Stimulated activated CD4-positive, alpha-beta T cell treated with anti-CD3 and anti-CD28 coated beads, Interleukin-1b, Interleukin-23, amount 100 ng/mL, for 1 hour (primary cell): ENCODE measurements at regions not wholly inside any gene's neighbourhood (a gene's known extent, or its start where the extent isn't known, plus 50 kb on each side); places are given as distances from the start of the nearest gene placed in this dataset.

ENCODE experiments used
- DNase-seq, 2 donors: peaks; one replicate each; pipeline ENCODE4 v3.0.0-alpha.2; 2020; ENCODE audit warnings: low read depth in 2 of 2

DNA sequence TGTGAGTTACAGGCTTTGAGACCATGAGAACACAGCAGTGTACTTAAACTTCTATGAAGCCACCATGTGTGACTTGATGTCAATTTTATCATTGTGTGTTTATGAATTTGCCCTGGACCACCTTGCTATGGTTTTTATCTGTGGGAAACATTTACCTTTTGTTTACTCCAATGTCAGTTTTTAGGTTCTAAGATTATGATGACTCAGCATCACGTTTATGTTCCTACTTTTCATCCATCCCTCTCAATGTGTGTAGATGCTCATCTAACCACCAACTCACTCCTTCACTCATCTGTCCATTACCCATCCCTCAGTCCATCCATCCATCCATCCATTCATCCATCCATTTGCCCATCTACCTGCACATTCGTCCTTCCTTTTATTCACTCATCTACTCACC is 338.8 kb downstream of the MIAT start:
- DNase-seq, result no peak

DNA sequence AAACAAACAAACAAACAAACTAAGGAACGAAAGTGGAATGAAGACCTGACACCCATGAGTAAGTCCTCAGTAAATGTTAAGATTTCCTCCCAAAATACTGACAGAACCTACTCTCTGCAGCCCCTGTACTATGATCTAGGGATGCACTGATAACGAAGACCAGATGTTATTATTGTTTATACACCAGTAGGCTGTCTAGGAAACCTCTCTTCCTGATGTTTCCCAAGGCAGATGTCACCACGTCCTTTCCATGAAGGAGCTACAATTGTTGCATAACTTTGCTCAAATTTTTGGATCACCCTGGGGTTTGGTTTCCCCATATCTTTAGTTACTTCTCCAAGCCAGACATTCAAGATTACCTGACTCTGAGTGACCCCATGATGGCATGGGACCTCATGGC is 340.7 kb downstream of the MIAT start:
- DNase-seq, result no peak

DNA sequence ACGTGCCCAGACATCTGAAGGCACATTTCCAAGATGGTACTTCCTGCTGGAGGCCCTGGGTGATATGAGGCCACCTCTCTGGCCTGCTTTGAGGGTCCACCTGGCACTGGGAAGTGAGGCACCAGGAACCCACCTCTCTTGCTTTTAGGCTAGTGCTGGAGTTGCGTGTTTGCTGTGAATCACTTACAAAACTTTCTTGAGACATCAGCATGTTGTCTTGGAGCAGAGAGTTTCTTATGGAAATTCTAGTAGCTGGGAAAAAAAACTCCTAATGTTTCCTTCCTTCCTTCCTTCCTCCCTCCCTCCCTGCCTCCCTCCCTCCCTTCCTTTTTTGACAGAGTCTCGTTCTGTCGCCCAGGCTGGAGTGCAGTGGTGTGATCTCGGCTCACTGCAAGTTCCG is 341.3 kb downstream of the MIAT start:
- DNase-seq, result no peak

DNA sequence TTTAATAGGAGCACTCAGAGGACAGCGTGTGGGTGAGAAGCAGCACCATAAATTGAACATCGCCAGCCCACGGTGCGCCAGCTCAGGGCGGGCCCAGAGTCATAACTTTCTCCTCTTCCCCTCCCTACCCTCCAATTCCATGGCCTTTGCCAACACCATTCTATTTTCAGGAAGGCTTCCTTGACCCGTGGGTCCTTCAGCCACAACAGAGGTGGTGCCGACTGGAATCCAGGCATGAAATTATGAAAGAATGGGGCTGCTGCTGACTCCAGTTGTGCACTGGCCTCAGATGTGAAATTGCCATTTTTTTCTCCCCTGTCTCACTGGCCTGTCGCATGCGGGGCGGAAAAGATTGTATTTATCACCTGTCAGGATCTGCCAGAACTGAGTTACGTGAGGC is 345.9 kb downstream of the MIAT start:
- DNase-seq, result no peak

DNA sequence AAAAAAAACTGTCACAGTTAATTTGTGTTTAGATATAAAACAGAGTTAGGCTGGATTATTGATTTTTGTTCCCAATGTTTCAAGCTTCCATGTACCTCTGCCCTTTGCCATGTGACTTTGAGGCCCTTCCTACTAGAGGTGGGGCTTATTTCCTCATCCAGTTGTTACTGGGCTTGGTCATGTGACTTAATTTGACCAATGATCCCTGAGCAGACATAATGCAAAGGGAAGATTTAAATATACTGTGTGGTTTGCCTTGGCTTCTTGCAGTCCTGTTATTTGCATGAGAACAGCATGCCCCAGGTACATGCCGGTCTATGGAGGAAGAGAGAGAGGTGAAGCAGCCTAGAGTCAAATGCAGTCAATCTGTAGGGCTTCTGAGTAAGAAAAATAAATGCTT is 347.0 kb downstream of the MIAT start:
- no peak for DNase-seq

DNA sequence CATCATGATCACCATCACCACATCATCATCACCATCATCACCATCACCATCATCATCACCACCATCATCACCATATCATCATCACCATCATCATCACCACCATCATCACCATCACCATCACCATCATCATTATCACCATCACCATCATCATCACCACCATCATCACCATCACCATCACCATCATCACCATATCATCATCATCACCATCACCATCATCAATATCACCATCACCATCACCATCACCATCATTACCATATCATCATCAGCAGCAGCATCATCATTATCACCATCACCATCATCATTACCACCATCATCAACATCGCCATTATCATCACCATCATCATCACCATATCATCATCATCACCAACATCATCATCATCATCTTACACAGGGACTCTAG is 351.1 kb downstream of the MIAT start:
- DNase-seq, result no peak

DNA sequence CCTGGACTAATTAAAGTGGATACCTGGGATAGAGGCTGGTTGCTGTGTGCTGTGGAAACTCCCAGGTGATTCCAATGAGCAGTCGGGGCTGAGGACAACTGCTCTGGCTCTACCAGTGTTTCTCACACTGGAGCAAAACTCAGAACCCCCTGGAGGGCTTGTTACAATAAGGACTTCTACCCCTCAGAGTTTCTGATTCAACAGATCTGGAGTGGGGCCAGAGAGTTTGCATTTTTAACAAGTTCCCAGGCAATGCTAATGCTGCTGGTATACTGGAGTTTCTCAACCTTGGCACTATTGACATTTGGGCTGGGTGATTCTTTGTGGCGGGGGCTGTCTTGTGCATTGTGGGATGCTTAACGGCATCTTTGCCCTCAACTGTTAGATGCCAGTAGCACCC is 353.7 kb downstream of the MIAT start:
- no peak for DNase-seq

DNA sequence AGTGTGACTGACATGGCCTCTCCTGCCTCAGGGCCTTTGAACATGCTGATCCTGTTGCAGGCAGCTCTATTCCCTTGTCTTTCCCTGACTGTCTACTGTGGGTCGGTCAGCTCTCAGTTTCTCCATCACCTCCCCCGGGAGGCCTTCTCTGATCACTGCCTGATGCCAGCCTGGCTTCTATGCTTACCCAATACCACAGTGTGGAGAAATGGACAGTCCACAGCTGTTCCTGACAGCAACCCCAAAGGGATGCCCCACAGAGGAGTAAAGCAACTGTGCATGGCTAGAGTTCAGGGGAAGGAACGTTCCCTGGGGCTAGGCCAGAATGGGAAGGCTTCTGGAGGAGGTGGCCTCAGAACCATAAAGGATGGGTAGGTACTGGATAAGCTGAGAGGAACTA is 354.3 kb downstream of the MIAT start:
- no peak for DNase-seq

DNA sequence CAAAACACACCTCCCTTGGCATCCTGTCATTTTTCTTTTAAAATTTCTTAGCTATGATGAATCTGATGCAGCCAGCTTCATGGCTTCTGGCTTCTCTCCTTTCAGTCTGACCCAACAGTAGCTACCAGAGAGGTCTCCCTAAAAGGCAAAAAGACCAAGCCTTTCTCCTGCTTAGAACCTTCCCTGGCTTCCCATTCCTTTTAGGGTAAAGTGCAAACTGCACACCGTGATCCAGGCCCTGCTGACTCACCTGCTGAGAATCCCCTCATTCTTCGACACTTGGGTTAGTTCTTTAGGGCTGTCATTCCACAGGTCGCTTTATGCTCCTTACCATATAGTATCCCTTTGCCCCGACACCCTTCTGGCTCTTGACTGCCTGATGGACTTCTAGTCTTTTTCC is 362.4 kb downstream of the MIAT start:
- no peak for DNase-seq

DNA sequence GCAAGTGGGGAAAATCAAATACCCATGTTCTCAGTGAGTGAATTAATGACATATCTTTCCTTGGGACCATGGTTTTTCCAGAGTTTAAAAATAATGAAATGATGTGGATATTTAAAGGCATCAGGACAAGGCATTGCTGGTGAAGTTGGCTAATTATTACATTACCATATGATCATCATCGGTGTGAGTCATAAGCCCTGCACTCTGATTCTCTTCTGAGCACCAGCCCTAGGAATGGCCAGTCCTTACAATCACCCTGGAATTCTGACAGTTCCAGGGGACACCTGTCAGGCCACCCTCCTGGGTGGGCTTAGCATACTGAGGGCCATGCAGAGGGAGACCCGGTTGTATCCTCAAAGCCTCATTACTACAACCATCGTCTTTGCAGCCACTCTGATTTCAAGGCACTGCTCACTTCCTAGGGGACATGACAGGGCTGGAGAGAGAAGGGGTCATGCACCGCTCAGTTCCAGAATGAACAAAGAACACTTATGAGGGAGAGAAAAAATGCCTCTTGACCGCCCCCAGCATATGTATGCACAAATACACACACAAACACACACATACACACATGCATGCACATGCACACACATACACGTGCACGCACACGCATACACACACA is 365.0 kb downstream of the MIAT start:
- DNase-seq, result no peak

DNA sequence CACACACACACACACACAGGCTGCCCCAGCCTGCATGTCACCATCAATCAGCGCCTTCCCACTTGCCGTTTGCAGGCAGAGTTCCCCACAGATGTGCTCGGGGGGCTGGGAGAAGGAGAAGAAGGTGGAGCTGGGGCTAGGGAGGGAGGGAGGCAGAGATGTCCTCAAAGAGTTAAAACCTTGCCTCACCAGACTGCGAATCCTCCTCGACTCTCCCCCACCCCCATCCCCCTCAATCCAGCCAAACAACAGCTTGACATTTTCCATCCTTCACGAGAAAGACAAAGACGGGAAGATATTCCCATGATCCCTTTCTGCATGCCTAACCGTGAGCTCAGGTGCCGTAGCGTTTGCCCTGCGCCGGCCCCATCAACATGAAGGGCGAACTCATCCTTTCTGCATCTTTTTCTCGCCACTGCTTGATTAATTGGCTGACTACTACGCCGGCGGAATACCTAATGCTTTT is 365.5 kb downstream of the MIAT start:
- DNase-seq, result no peak

DNA sequence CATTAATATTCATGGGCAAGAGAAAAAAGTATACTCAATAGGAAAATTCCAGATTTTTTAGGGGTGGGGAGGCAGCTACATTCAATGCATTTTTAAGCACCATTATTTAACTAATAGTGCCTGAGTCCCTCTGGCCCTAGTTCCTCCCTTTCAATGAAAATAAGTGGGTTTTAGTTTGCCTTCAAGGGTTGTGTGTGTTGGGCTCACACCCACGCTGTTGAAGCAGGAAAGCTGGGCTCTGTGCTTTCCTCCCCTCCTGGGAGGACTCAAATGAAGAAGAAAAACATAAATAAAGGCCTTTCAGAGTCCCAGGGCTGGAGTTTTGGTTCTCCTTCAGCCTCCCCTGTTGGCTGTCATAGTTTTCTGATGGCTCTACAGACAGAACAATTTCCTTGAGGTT is 366.2 kb downstream of the MIAT start:
- no peak for DNase-seq

DNA sequence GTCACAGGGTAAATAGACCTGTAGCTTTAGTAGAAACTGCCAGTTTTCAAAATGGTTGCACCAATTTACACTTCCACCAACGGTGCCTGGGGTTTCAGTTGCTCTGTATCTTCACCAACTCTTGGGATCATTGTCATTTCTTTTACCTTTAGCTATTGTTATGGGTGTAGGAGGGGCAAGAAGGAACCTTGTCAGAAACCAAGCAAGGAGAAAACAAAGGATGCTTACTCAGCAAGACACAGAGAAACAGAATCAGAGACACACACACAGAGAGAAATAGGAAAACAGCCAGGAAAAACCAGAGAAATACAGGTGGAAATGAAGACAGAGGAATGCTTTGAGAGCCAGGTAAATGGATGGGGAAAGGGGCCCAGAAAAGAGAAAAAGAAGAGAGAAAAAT is 367.6 kb downstream of the MIAT start:
- no peak for DNase-seq

DNA sequence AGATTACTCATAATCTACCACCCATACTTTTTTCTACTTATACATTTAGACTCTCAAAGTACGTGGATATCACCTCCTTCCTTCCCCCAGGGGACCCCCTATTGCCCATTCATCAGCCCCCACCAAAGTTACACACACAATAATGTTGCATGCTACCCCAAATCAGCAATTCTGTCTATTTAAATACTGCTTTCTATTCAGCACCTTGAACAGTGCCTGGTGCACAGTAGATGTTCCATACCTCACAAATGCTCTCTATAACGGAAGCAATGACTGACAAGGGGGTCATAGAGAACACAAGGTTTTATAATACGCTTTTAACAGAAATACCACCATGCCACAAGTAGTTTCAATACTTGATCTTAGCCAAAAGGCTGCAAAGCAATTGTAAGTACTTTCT is 370.7 kb downstream of the MIAT start:
- DNase-seq, result no peak

DNA sequence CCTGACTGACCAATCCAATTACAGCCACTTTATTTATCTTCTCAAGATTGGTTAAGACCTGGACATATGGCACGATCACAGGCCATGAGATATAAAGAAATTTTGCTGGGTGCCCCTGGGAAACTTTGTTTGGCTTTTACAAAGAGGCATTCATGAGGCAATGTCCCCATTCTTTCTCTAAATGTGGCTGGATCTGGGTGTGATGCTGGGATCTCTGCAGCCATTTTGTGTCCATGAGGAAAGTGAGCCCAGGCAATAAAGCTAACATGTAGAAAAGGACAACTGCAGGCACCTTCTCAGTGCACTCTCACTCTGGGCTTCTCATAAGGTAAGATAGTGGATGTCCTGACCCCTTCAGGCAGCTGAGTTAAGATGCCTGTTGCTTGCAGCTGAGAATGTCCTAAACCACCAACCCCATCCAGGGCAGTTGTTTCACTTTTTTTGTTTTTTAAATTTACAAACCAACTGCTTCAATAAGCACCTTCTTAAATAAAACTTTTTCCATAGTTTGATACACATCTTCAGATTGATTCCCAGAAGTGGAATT is 372.3 kb downstream of the MIAT start:
- DNase-seq, result no peak

DNA sequence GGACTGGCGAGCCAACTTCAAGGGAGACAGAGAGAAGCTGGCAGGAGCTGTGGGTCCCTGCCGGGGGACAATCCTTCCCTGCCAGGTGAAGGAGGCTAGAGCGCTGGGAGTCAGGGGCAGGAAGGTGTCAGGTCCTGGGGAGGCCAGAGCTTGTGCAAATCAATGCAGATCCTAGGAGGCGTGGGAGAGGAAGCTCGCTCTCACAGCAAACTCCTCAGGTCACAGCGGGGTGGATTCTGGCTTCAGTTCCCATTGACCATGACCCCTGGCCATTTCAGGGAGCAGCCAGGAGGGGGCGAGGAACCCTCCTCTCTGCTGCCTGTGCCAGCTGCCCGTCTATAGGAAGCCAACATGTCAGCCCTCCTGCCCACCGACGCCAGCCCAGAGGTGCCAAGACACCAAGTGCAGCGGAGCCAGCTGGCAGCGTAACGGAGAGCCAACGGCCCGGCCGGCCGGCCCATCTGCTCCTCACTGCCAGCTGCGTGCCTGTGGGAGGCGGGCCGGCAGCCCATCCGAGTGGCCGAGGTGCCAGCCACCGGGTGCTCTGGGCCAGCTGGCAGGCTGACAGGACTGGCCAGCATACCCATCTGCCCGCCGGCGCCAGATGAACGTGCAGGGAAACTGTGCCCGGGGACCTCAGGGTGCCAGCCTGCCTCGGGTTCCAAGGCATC is 374.8 kb downstream of the MIAT start:
- DNase-seq, result no peak

DNA sequence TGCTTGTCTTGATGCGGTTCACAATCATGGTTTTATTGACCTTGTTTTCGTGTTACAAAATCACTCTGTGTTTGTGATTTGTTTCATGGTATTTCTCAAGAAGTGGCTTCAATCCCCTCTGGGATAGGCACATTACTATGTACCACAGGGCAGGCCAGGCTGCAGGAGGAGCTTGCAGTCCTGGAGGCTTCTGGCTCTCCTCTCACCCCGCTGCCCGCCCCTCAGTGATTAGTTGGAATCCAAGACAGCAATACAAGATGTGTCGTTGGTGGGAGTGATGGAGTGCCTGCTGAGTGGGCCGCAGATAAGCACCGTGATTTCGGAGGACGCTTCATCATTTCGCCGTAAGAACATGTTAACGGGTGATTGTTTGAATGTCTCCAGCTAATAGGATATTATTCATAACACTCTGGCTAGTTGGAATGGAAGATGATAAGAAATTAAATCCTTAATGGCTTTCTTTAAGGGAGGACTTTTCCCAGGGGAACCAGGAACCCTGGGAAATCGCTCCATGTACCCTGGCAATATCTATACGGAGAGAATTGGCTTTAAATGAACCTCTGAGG is 384.4 kb downstream of the MIAT start:
- DNase-seq, result no peak

DNA sequence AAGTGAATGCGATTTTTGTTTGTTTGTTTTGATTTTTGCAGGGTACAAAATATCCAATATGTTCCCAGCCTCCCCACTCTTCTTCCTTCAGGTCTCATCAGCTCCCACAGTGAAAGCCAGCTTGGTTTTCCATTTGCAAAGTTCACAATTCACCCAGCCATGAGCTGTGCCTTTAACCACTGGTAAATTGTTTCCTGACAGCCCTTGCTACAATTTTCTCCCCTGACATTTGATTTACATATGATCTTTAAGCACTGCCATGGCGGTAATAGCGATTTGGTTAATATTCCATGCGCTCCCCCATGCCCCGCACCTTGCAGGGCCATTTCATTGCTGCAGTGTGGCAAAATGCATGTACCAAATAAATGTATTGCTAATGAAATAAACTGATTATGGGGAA is 385.9 kb downstream of the MIAT start:
- no peak for DNase-seq

DNA sequence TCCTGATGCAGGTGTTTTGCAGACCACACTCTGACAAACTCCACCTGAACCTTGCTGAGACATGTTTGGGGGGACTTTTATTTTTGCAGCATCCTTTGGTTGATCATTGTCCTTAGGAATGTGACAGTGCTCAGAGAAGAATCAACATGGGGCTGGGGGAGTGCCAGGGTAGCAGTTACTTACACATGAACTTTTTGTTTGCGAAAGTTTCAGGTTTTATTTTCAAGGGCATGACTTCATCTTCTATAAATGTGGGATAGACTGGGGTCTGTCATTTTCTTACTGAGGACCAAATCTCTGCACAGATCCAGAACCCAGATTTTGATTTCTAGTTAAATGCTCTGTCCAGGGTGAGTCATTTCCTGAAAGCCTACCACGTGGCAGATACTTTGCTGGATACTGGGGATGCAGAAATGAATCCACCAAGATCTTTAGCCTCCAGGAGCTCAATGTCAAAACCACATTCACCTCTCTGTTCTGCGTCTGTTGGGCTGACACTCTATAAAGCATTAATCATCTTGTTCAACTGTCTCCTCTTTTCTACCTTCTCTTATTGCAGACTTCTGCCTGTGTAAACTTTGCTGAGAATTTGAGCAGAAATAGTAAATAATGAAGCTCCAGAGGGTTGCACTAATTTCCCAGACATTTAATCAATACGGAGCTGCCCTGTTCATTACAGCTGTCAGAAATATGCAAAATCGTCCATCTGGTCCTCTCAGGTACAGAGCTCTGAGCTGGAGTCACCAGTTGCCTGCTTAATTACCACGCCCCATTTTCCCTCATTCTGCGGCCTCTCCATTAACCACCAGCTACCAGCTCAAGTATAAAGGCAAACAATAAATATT is 387.9 kb downstream of the MIAT start:
- DNase-seq, result no peak

DNA sequence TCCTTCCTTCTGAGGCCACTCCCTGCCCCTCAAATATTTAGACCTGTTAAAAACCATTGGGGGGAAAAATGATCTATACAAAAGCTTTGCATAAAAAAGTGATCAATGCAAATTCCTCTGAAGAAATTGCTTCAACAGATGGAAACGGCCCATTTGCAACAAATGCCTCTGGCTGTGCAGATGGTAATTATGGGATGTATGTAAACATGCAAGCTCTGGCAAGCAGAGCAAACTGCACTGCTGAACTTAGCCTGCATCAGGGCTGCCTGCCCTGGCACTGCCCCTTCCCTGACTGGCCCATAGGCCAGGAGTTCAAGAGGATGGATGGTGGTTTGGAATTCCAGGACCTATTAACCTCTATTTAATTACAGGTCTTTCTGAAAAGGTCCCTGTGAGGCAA is 388.7 kb downstream of the MIAT start:
- DNase-seq, result no peak

DNA sequence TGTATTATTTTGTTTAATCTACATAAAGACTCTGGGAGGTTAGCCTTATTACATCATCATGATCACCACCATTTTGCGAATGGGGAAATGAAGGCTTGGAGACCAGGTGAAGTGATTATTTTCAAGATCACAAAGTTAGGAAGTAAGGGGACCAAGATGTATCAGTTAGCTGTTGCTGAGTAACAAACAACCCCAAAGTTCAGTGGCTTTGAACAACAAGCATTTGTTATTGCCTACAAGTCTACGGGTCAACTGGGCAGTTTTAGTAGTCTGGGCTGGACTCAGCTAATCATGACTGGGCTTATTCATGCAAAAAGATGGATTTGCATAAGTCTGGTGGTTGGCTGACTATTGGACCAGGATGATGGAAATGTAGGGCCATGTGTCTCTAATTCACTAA is 389.2 kb downstream of the MIAT start:
- no peak for DNase-seq

DNA sequence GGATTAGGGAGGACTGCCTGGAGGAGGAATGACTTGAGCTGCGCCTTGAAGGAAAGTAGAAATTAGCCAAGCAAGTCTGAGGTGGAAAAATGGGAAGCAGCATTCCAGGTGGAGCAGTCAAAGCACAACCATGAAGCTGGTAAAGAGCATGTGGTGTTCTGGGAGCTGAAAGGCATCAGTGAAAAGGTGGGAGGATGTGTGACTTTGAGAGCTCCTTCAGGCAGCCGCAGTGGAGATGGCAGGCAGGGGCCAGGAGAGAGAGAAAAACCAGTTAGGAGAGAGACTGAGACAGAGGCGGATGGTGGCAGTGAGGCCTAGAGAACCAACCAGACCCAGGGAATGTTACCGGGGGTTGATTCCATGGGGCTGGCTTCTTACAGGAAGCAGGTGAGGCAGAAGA is 393.4 kb downstream of the MIAT start:
- DNase-seq, result no peak
